MM.1S (cell line): ENCODE measurements at regions not wholly inside any gene's neighbourhood (a gene's known extent, or its start where the extent isn't known, plus 50 kb on each side); places are given as distances from the start of the nearest gene placed in this dataset.
"Not testable (repeated sequence)": the region's sequence is repeated elsewhere in the genome, so short reads cannot be mapped to it uniquely, and the experiment has no call there.

Experiments
- EZH2phosphoT487 ChIP-seq: fragments of 300-600 bp; sonication (generic); IDR thresholded peaks from 2 replicates; pipeline ENCODE4 v1.6.1; 2018; ENCODE audit warnings: antibody characterized with exemption, low read length
- TF ChIP-seq, protein P1 (sequence below): fragments of 300-600 bp; sonication (generic); IDR thresholded peaks from 2 replicates; pipeline ENCODE4 v1.5.1; 2016; ENCODE audit warnings: antibody characterized with exemption, low read length, mixed read lengths

DNA sequence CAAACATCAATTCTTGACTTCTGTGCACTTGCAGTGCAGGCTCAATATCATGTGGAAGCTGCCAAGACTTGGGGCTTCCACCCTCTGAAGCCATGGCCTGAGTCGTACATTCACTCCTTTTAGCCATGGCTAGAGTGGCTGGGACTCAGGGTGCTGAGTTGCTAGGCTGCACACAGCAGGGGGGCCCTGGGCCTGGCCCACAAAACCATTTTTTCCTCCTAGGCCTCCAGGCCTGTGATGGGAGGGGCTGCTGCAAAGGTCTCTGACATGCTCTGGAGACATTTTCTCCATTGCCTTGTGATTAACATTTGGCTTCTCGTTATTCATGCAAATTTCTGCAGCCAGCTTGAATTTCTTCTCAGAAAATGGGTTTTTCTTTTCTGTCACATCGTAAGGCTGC lies 1226.8 kb downstream of the AACS start:
- TF ChIP-seq, protein P1, sequence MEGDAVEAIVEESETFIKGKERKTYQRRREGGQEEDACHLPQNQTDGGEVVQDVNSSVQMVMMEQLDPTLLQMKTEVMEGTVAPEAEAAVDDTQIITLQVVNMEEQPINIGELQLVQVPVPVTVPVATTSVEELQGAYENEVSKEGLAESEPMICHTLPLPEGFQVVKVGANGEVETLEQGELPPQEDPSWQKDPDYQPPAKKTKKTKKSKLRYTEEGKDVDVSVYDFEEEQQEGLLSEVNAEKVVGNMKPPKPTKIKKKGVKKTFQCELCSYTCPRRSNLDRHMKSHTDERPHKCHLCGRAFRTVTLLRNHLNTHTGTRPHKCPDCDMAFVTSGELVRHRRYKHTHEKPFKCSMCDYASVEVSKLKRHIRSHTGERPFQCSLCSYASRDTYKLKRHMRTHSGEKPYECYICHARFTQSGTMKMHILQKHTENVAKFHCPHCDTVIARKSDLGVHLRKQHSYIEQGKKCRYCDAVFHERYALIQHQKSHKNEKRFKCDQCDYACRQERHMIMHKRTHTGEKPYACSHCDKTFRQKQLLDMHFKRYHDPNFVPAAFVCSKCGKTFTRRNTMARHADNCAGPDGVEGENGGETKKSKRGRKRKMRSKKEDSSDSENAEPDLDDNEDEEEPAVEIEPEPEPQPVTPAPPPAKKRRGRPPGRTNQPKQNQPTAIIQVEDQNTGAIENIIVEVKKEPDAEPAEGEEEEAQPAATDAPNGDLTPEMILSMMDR: not testable (repeated sequence)
- TF ChIP-seq EZH2phosphoT487: not testable (repeated sequence)
